Liver (tissue), 8 donors: ENCODE measurements at regions not wholly inside any gene's neighbourhood (a gene's known extent, or its start where the extent isn't known, plus 50 kb on each side); places are given as distances from the start of the nearest gene placed in this dataset.

Experiments used
- DNase-seq: peaks from one replicate; pipeline ENCODE4 v3.0.0-alpha.2; 2017; ENCODE audit warnings: low spot score
- H3K27ac ChIP-seq, 2 donors: one replicate each; pipeline ENCODE4 v1.7.0; 2013; ENCODE audit warnings: inconsistent platforms in 2 of 2, low read length in 2 of 2, control low read depth in 1 of 2, low read depth in 1 of 2, mild to moderate bottlenecking in 1 of 2
- H3K27me3 ChIP-seq, 4 donors: one replicate each; pipeline versions ENCODE4 v1.6.1 to v1.7.0; 2013; ENCODE audit warnings: low read length in 3 of 4, inconsistent platforms in 1 of 4, mild to moderate bottlenecking in 1 of 4, moderate library complexity in 1 of 4; ENCODE audit not compliant: control insufficient read depth in 4 of 4, insufficient read depth in 4 of 4
- H3K36me3 ChIP-seq, 4 donors: one replicate each; pipeline versions ENCODE4 v1.6.1 to v1.7.0; 2013; ENCODE audit warnings: low read length in 3 of 4, mild to moderate bottlenecking in 3 of 4, low read depth in 1 of 4, moderate library complexity in 1 of 4; ENCODE audit not compliant: control insufficient read depth in 4 of 4, insufficient read depth in 3 of 4
- H3K4me1 ChIP-seq, 4 donors: one replicate each; pipeline versions ENCODE4 v1.6.1 to v1.7.0; 2013; ENCODE audit warnings: low read length in 3 of 4, mild to moderate bottlenecking in 3 of 4, moderate library complexity in 1 of 4; ENCODE audit not compliant: control insufficient read depth in 4 of 4, insufficient read depth in 4 of 4
- H3K4me3 ChIP-seq, 3 donors: one replicate each; pipeline versions ENCODE4 v1.6.1 to v1.7.0; 2013; ENCODE audit warnings: low read length in 3 of 3, control low read depth in 1 of 3, low read depth in 1 of 3, mild to moderate bottlenecking in 1 of 3
- H3K9ac ChIP-seq, 2 donors: one replicate each; pipeline ENCODE4 v1.7.0; 2013; ENCODE audit warnings: low read length in 2 of 2, mild to moderate bottlenecking in 2 of 2, moderate library complexity in 2 of 2, control low read depth in 1 of 2, low read depth in 1 of 2
- H3K9me3 ChIP-seq, 4 donors: one replicate each; pipeline versions ENCODE4 v1.6.1 to v1.7.0; 2013; ENCODE audit warnings: low read length in 3 of 4; ENCODE audit not compliant: control insufficient read depth in 4 of 4
- CTCF ChIP-seq: fragments of 150-350 bp; IDR thresholded peaks from 2 replicates; pipeline ENCODE4 v1.5.1; 2017; ENCODE audit warnings: improper control_type of control experiment, low read depth, low read length; ENCODE audit not compliant: missing input control
- EGR1 ChIP-seq, 2 donors: IDR thresholded peaks; 2 replicates each; pipeline ENCODE4 v1.6.1; 2016 to 2018; ENCODE audit warnings: antibody characterized with exemption in 2 of 2, low read depth in 2 of 2
- FOXA1 ChIP-seq: IDR thresholded peaks from 2 replicates; pipeline ENCODE4 v1.6.1; 2016; ENCODE audit warnings: antibody characterized with exemption
- FOXA2 ChIP-seq: IDR thresholded peaks from 2 replicates; pipeline ENCODE4 v1.6.1; 2016; ENCODE audit warnings: antibody characterized with exemption
- GABPA ChIP-seq, 2 donors: IDR thresholded peaks in 1 of 2; conservative IDR thresholded peaks in 1 of 2; 2 replicates each; pipeline ENCODE4 v1.6.1; 2016; ENCODE audit warnings: antibody characterized with exemption in 2 of 2, mild to moderate bottlenecking in 1 of 2, moderate library complexity in 1 of 2
- HNF4A ChIP-seq, 2 donors: conservative IDR thresholded peaks; 2 replicates each; pipeline ENCODE4 v1.6.1; 2016; ENCODE audit warnings: antibody characterized with exemption in 2 of 2, mild to moderate bottlenecking in 2 of 2
- HNF4G ChIP-seq: IDR thresholded peaks from 2 replicates; pipeline ENCODE4 v1.6.1; 2016; ENCODE audit warnings: antibody characterized with exemption
- JUND ChIP-seq, 2 donors: IDR thresholded peaks; 2 replicates each; pipeline ENCODE4 v1.6.1; 2016; ENCODE audit warnings: antibody characterized with exemption in 2 of 2
- NR2F2 ChIP-seq: IDR thresholded peaks from 2 replicates; pipeline ENCODE4 v1.6.1; 2016; ENCODE audit warnings: antibody characterized with exemption
- RAD21 ChIP-seq, 2 donors: IDR thresholded peaks; 2 replicates each; pipeline ENCODE4 v1.6.1; 2016; ENCODE audit warnings: antibody characterized with exemption in 2 of 2, mild to moderate bottlenecking in 2 of 2
- REST ChIP-seq: IDR thresholded peaks from 2 replicates; pipeline ENCODE4 v1.6.1; 2016; ENCODE audit warnings: antibody characterized with exemption, mild to moderate bottlenecking
- RXRA ChIP-seq, 2 donors: IDR thresholded peaks; 2 replicates each; pipeline ENCODE4 v1.6.1; 2017 to 2018; ENCODE audit warnings: antibody characterized with exemption in 2 of 2, mild to moderate bottlenecking in 1 of 2
- SP1 ChIP-seq: IDR thresholded peaks from 2 replicates; pipeline ENCODE4 v1.6.1; 2018; ENCODE audit warnings: antibody characterized with exemption, mild to moderate bottlenecking
- TAF1 ChIP-seq: conservative IDR thresholded peaks from 2 replicates; pipeline ENCODE4 v1.6.1; 2016; ENCODE audit warnings: antibody characterized with exemption, mild to moderate bottlenecking
- YY1 ChIP-seq: IDR thresholded peaks from 2 replicates; pipeline ENCODE4 v1.6.1; 2016; ENCODE audit warnings: antibody characterized with exemption, mild to moderate bottlenecking
- WGBS: extraction: QIAGEN DNeasy Blood & Tissue Kit; methylation state at CpG from one replicate; pipeline ENCODE4 v1.1.7; 2013; 5-methylcytosine and 5-hydroxymethylcytosine counted together
- TF ChIP-seq, protein P1 (sequence below): IDR thresholded peaks from 2 replicates; pipeline ENCODE4 v1.6.1; 2016; ENCODE audit warnings: antibody characterized with exemption
- TF ChIP-seq, protein P2 (sequence below): IDR thresholded peaks from 2 replicates; pipeline ENCODE4 v1.6.1; 2016; ENCODE audit warnings: antibody characterized with exemption
- TF ChIP-seq, protein P3 (sequence below): IDR thresholded peaks from 2 replicates; pipeline ENCODE4 v1.6.1; 2016; ENCODE audit warnings: antibody characterized with exemption
- donor health status: healthy.
- donor health status: healthy.
- donor health status: healthy.
- donor health status: healthy.
- donor health status: healthy.

GRCh38 chr2:146818122-146818521, 1026.7 kb upstream of the ACVR2A start:
- no peak overlapping the region for H3K27ac ChIP-seq
- DNase-seq = no peak
- 66% methylated on average over 1 of the region's 1 CpG for WGBS
- TF ChIP-seq TAF1 = no peak
- no peak for TF ChIP-seq HNF4A (conservative IDR thresholded peaks at IDR 0.05)
- TF ChIP-seq FOXA2 = no peak
- no peak for TF ChIP-seq RXRA (IDR thresholded peaks at IDR 0.05)
- TF ChIP-seq, protein P1, sequence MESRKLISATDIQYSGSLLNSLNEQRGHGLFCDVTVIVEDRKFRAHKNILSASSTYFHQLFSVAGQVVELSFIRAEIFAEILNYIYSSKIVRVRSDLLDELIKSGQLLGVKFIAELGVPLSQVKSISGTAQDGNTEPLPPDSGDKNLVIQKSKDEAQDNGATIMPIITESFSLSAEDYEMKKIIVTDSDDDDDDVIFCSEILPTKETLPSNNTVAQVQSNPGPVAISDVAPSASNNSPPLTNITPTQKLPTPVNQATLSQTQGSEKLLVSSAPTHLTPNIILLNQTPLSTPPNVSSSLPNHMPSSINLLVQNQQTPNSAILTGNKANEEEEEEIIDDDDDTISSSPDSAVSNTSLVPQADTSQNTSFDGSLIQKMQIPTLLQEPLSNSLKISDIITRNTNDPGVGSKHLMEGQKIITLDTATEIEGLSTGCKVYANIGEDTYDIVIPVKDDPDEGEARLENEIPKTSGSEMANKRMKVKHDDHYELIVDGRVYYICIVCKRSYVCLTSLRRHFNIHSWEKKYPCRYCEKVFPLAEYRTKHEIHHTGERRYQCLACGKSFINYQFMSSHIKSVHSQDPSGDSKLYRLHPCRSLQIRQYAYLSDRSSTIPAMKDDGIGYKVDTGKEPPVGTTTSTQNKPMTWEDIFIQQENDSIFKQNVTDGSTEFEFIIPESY = no peak
- TF ChIP-seq, protein P2, sequence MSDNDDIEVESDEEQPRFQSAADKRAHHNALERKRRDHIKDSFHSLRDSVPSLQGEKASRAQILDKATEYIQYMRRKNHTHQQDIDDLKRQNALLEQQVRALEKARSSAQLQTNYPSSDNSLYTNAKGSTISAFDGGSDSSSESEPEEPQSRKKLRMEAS = no peak
- no peak for TF ChIP-seq CTCF
- no peak for TF ChIP-seq JUND (IDR thresholded peaks at IDR 0.05)
- no peak for TF ChIP-seq SP1
- TF ChIP-seq FOXA1 = no peak
- no peak for TF ChIP-seq REST
- TF ChIP-seq YY1 = no peak
- no peak for TF ChIP-seq RAD21 (IDR thresholded peaks at IDR 0.05)
- no peak for TF ChIP-seq NR2F2
- H3K36me3 ChIP-seq = no peaks in the 10 kb centered on the region
- no peak overlapping the region for H3K4me3 ChIP-seq
- H3K9ac ChIP-seq = no peak overlapping the region
- H3K27me3 ChIP-seq = no peaks in the 10 kb centered on the region
- no peaks in the 10 kb centered on the region for H3K9me3 ChIP-seq
- no peaks in the 10 kb centered on the region for H3K4me1 ChIP-seq

DNA sequence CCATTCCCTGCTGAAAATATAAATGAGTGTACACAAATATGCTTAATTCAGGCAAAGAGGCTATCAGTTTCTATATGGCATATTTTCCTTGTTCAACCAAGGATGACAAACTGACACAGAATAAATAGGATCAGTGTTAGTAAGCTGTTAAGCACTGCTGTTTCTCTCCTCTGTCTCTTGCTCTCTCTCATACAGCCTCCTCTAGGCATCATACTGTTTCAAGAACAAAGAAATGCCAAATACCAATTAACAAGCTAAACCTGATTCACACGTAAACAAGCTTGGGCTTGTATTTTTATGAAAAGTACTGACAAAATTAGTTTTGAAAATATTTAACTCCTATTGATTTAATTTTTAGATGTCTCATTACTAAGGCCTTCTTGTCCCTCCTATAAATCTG, 1027.2 kb upstream of the ACVR2A start:
- no peak overlapping the region for H3K9ac ChIP-seq
- 72% methylated on average over 1 of the region's 1 CpG for WGBS
- no peak for DNase-seq
- no peaks in the 10 kb centered on the region for H3K4me1 ChIP-seq
- no peak overlapping the region for H3K27ac ChIP-seq
- H3K9me3 ChIP-seq = no peaks in the 10 kb centered on the region
- H3K27me3 ChIP-seq = no peaks in the 10 kb centered on the region
- no peak for TF ChIP-seq RAD21 (IDR thresholded peaks at IDR 0.05)
- TF ChIP-seq HNF4G = no peak
- no peak for TF ChIP-seq SP1
- TF ChIP-seq, protein P2 = no peak
- TF ChIP-seq, protein P3, sequence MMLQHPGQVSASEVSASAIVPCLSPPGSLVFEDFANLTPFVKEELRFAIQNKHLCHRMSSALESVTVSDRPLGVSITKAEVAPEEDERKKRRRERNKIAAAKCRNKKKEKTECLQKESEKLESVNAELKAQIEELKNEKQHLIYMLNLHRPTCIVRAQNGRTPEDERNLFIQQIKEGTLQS = no peak
- TF ChIP-seq GABPA (IDR thresholded peaks at IDR 0.05 in 1 of 2, conservative IDR thresholded peaks at IDR 0.05 in 1 of 2) = no peak
- no peak for TF ChIP-seq EGR1 (IDR thresholded peaks at IDR 0.05; ENCODE audit: low read depth in 2 of 2)
- no peak for TF ChIP-seq JUND (IDR thresholded peaks at IDR 0.05)
- TF ChIP-seq, protein P1 = no peak
- TF ChIP-seq NR2F2 = no peak
- no peak for TF ChIP-seq FOXA1
- no peak for TF ChIP-seq FOXA2
- no peaks in the 10 kb centered on the region for H3K36me3 ChIP-seq
- H3K4me3 ChIP-seq = no peak overlapping the region
